AG09319 (cell line): ENCODE measurements at regions not wholly inside any gene's neighbourhood (a gene's known extent, or its start where the extent isn't known, plus 50 kb on each side); places are given as distances from the start of the nearest gene placed in this dataset.
"Not testable (repeated sequence)": the region's sequence is repeated elsewhere in the genome, so short reads cannot be mapped to it uniquely, and the experiment has no call there.

Source experiments
- DNase-seq: peaks from one replicate; pipeline ENCODE4 v3.0.0-alpha.2; 2010; ENCODE audit warnings: low read depth; ENCODE audit errors: extremely low read depth
- CTCF ChIP-seq: IDR thresholded peaks from 2 replicates; pipeline ENCODE4 v1.5.1; 2011; ENCODE audit warnings: low read depth, mild to moderate bottlenecking, inconsistent platforms, low read length, moderate library complexity

DNA sequence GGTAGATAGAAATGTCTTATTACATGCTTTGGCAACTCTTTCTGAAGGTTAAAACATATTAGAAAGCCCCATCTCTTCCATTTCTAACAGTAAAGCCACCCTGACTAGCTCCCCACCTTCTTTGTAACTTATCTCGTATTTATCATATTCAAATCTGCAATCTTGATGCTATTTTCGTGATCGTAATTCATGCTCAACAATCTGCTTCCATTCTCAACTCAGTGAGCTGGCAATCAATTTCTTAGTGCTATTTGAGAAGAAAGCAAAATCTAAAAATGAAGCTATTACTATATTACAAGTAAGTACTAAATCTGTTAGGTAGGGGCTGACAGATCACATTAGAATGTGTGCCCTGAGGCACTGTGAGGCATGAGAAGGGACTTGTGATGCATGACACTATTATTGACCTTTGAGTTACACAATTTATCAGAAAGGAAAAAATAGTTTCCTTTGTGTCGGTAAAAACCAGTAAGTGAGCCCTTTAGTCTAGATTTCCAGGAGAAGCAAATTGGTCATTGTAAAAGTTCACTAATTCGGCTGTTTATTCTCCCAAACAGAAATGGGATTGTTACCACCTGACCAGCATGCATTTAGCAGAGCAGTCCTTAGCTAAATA is 379.7 kb upstream of the CNTN6 start:
- DNase-seq = no peak

GRCh38 chr3:713947-714620 is 378.7 kb upstream of the CNTN6 start:
- no peak for TF ChIP-seq CTCF
- DNase-seq = no peak

More for the DNA sequence above, 379.7 kb upstream of the CNTN6 start:
- no peak for TF ChIP-seq CTCF

DNA sequence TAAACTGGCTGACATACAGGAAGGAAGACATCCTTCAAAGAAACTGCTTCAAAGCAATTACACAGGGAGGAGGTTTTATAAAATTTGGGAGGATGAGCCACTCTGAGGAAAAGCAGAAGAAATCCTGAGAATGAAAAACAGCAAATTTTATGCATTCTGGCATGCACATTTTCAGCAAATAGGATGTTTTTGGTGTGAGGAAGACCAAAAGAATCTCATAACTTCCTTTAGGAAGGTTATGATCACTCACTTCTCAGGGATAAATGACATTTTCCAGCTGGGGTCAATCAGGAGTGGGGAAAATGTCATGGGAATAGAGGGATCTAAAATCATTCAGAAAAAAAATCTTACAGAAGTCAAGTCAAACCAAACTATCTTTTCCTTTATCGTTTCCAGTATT is 371.7 kb upstream of the CNTN6 start:
- no peak for TF ChIP-seq CTCF
- no peak for DNase-seq

DNA sequence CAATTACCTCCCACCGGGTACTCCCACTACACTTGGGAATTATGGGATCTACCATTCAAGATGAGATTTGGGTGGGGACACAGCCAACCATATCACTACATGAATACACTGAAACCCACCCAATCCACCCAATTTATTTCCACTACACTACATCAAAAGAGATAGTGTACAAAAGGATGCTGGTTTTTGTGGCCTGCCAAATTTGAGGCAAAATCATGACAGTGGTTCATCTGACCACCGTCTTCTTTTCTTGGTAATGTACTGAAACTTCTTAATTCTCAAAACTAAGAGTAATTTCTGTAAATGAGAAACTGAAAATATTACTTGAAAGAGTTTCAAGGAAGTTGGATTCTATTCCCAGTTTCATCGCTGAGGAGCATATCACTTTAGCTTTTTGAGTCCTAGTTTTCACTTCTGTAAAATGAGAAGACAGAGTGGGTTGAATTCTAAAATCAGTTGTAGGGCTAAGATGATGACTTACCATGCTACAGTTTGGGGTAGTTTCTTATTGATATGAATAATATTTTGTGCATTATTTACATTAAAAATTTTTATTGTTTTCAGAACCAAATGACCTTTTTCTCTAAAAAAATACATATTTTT is 360.4 kb upstream of the CNTN6 start:
- TF ChIP-seq CTCF = no peak

DNA sequence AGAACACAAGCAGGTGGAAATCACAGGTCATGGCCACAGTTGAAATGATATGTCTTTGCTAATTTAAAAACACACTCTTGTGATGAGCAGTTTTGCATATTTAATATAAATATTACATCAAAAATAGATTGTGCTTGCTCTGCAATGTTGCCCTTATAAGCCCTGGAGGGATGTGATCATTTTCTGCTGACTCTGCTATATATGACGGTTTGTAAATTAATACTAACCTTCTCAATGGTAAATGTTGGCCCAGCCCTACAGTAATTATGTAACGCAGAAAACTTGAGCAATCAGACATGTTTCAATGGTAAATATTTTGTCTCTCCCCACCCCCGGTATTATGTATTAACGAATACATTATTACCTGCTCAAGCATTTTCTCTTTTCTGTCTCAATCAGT is 359.5 kb upstream of the CNTN6 start:
- DNase-seq = no peak
- TF ChIP-seq CTCF = no peak

More for the DNA sequence above, 360.4 kb upstream of the CNTN6 start:
- DNase-seq = no peak

DNA sequence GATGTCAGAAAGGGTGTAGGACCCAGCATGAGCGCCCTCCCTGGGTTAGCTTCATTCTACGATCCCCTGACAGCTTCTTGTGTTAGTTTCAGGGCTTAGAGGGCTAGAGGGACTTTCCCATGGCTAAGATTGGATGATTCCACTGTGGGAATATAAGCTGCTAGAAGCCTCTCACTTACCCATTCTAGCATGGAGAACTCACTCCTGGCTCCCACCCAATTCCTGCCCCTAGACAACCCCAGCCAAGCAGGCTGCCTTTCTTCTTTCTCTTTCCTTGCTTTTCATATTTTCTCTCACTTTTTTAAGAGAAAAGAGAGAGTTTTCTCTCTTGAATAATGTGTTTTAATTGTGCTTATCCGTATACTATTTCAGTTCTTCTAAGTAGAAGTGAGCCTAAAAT is 335.1 kb upstream of the CNTN6 start:
- no peak for TF ChIP-seq CTCF

DNA sequence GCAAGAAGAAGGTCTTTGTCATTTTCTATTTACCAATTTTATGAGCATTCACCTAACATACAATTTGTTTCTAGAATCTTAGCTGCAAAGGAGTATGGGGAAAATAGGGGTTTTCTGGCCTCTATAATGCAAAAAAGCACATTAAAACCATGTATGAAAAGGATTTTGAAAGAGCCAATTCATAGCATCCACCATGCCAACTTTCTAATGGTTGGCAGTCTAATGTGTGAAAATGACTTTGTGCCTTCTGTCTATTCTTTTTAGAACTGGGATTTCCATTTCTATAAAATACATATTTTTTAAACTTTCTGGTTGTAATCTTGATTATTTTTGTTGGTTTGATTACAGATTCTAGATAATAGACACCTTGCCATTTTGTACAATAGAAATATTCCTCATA is 333.7 kb upstream of the CNTN6 start:
- no peak for TF ChIP-seq CTCF
- no peak for DNase-seq

More for the DNA sequence above, 335.1 kb upstream of the CNTN6 start:
- no peak for DNase-seq

- DNase-seq = not testable (repeated sequence)
These were observed 319.4 kb upstream of the CNTN6 start for GRCh38 chr3:773433-773832.
